ENCODE measurements at regions not wholly inside any gene's neighbourhood (a gene's known extent, or its start where the extent isn't known, plus 50 kb on each side); places are given as distances from the start of the nearest gene placed in this dataset.

- H3K4me1 Mint-ChIP-seq: peaks cover 34% of the 10 kb centered on the region
- no peaks in the 10 kb centered on the region for H3K27me3 Mint-ChIP-seq (ENCODE audit: low read depth)
- H3K27ac Mint-ChIP-seq: peak overlapping the region; percentile 33 to 94 (median 81)
- H3K4me3 Mint-ChIP-seq: no peak overlapping the region
- no peak for TF ChIP-seq CTCF (IDR thresholded peaks at IDR 0.05; ENCODE audit: unreplicated experiment in 3 of 3)
- H3K36me3 Mint-ChIP-seq (ENCODE audit: low read depth): no peaks in the 10 kb centered on the region
- H3K9me3 Mint-ChIP-seq: no peaks in the 10 kb centered on the region
These were observed 418.0 kb downstream of the SPATA31D1 start for GRCh38 chr9:82406456-82407085.

GRCh38 chr9:82410306-82410705 is 421.7 kb downstream of the SPATA31D1 start:
- no peak for TF ChIP-seq CTCF (IDR thresholded peaks at IDR 0.05; ENCODE audit: unreplicated experiment in 3 of 3)
- Mint-ChIP-seq H3K9me3 (peaks cover 15% of the 10 kb centered on the region), H3K27me3 (ENCODE audit: low read depth) (peaks cover 3% of the 10 kb centered on the region), H3K36me3 (ENCODE audit: low read depth) (no peaks in the 10 kb centered on the region), H3K27ac (no peak overlapping the region), H3K4me3 (no peak overlapping the region), H3K4me1 (peaks cover 22% of the 10 kb centered on the region)

- TF ChIP-seq CTCF (IDR thresholded peaks at IDR 0.05; ENCODE audit: unreplicated experiment in 3 of 3): no peak
- Mint-ChIP-seq H3K4me1 (peaks cover 17% of the 10 kb centered on the region), H3K9me3 (peaks cover 17% of the 10 kb centered on the region), H3K27me3 (ENCODE audit: low read depth) (peaks cover 3% of the 10 kb centered on the region), H3K4me3 (no peak overlapping the region), H3K36me3 (ENCODE audit: low read depth) (no peaks in the 10 kb centered on the region), H3K27ac (no peak overlapping the region)
These were observed 422.3 kb downstream of the SPATA31D1 start for GRCh38 chr9:82410866-82411265.

- no peak overlapping the region for H3K27ac Mint-ChIP-seq
- H3K36me3 Mint-ChIP-seq (ENCODE audit: low read depth): no peaks in the 10 kb centered on the region
- peaks cover 19% of the 10 kb centered on the region for H3K9me3 Mint-ChIP-seq
- peaks cover 3% of the 10 kb centered on the region for H3K27me3 Mint-ChIP-seq (ENCODE audit: low read depth)
- H3K4me3 Mint-ChIP-seq: no peak overlapping the region
- H3K4me1 Mint-ChIP-seq: no peaks in the 10 kb centered on the region
- no peak for TF ChIP-seq CTCF (IDR thresholded peaks at IDR 0.05; ENCODE audit: unreplicated experiment in 3 of 3)
These were observed 424.2 kb downstream of the SPATA31D1 start for GRCh38 chr9:82412586-82413305.

- TF ChIP-seq CTCF (IDR thresholded peaks at IDR 0.05; ENCODE audit: unreplicated experiment in 3 of 3): no peak
- Mint-ChIP-seq H3K27ac (no peak overlapping the region), H3K4me3 (no peak overlapping the region), H3K4me1 (peaks cover 12% of the 10 kb centered on the region), H3K9me3 (peaks cover 21% of the 10 kb centered on the region), H3K27me3 (ENCODE audit: low read depth) (peaks cover 3% of the 10 kb centered on the region), H3K36me3 (ENCODE audit: low read depth) (peaks cover 6% of the 10 kb centered on the region)
These were observed 428.9 kb downstream of the SPATA31D1 start for GRCh38 chr9:82417501-82417900.

GRCh38 chr9:82418334-82418733 is 429.8 kb downstream of the SPATA31D1 start:
- no peak overlapping the region for H3K27ac Mint-ChIP-seq
- no peak overlapping the region for H3K4me3 Mint-ChIP-seq
- peaks cover 15% of the 10 kb centered on the region for H3K4me1 Mint-ChIP-seq
- H3K36me3 Mint-ChIP-seq (ENCODE audit: low read depth): peaks cover 6% of the 10 kb centered on the region
- H3K27me3 Mint-ChIP-seq (ENCODE audit: low read depth): no peaks in the 10 kb centered on the region
- TF ChIP-seq CTCF (IDR thresholded peaks at IDR 0.05; ENCODE audit: unreplicated experiment in 3 of 3): no peak
- H3K9me3 Mint-ChIP-seq: peaks cover 25% of the 10 kb centered on the region

All from nephron (organoid).